AG10803 (cell line): ENCODE measurements at regions not wholly inside any gene's neighbourhood (a gene's known extent, or its start where the extent isn't known, plus 50 kb on each side); places are given as distances from the start of the nearest gene placed in this dataset.

Experiments used
- DNase-seq: peaks from one replicate; pipeline ENCODE4 v3.0.0; 2010; ENCODE audit warnings: low read depth
- H3K4me3 ChIP-seq: 2 replicates; pipeline ENCODE4 v1.5.1; 2011; ENCODE audit warnings: mild to moderate bottlenecking, low read length, control low read depth
- CTCF ChIP-seq: conservative IDR thresholded peaks from 2 replicates; pipeline ENCODE4 v1.5.1; 2011; ENCODE audit warnings: mild to moderate bottlenecking, low read length, control low read depth, inconsistent platforms

- peak; percentile 91 for TF ChIP-seq CTCF
- peak; percentile 47 for DNase-seq
- H3K4me3 ChIP-seq, result no peak overlapping the region; the same call in 1 of the 2 replicates
Measured at GRCh38 chr13:26929971-26930730, 169.6 kb upstream of the GPR12 start.

GRCh38 chr13:26927511-26927910 is 166.9 kb upstream of the GPR12 start:
- TF ChIP-seq CTCF, result no peak
- H3K4me3 ChIP-seq, result no peak overlapping the region
- no peak for DNase-seq

- TF ChIP-seq CTCF, result no peak
- no peak for DNase-seq
- no peak overlapping the region for H3K4me3 ChIP-seq
Measured at GRCh38 chr13:26926371-26926770, 165.8 kb upstream of the GPR12 start.

GRCh38 chr13:26923824-26924605 is 163.4 kb upstream of the GPR12 start:
- peak; percentile 31 for DNase-seq
- H3K4me3 ChIP-seq, result no peak overlapping the region
- TF ChIP-seq CTCF, result no peak

GRCh38 chr13:26921918-26922317 is 161.3 kb upstream of the GPR12 start:
- TF ChIP-seq CTCF, result no peak
- no peak overlapping the region for H3K4me3 ChIP-seq
- DNase-seq, result no peak

DNA sequence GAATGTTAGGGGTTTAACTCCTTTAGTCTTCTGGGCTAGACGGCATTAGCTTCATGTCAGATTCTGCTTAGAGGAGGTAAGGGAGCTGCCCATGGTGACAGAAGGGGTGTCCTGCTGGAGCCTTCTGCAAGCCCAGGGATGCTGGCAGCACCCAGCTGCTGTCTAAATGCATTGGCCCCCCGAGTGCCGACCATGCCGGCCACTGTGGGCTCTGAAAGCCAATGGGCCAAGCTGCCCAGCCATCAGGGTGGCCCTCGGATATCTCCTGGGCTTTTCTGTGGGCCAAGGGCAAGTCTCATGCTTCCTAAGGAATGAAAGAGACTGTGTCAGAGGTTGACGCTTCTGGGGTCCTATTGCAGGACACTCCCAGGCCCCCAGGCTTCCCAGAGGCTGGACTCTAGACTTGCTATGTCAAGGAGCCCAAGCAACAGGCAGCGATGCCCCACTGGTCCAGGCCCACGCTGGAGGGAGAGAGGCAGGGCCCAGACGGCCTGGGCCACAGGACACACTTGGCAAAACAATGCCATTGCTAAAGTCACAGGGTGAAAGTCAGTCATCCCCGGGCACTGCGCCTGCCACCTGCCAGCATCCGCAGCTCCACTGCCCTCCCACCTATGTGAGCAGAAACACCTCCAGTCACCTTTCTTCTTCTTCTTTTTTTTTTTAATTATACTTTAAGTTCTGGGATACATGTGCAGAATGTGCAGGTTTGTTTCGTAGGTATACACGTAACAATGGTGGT is 160.2 kb upstream of the GPR12 start:
- H3K4me3 ChIP-seq, result no peak overlapping the region
- TF ChIP-seq CTCF, result no peak
- DNase-seq, result no peak
